ENCODE measurements at regions not wholly inside any gene's neighbourhood (a gene's known extent, or its start where the extent isn't known, plus 50 kb on each side); places are given as distances from the start of the nearest gene placed in this dataset.

DNA sequence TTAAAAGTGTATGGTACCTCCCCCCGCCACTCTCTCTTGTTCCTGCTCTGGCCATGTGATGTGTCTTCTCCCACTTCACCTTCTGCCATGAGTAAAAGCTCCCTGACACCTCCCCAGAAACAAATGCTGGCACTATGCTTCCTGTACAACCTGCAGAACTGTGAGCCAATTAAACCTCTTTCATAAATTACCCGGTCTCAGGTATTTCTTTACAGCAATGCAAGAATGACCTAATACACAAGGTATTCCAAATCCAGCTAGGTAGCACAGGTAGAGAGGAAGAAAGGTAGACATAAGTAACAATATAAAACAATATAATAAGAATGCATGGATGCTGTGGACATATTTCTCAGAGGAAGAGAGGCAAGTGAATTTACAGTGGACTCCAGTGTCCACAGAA is 394.1 kb upstream of the ARID1B start:
- Histone ChIP-seq H3K9me3 (replicated peaks in 1 of 3) (no peaks in the 10 kb centered on the region), H3K36me3 (replicated peaks in 1 of 2) (no peaks in the 10 kb centered on the region), H3K4me1 (replicated peaks in 1 of 2) (no peaks in the 10 kb centered on the region), H3K4me3 (no peak overlapping the region), H3K27me3 (no peaks in the 10 kb centered on the region), H3K27ac (no peak overlapping the region)
- DNase-seq: no peak
- TF ChIP-seq, protein P1, sequence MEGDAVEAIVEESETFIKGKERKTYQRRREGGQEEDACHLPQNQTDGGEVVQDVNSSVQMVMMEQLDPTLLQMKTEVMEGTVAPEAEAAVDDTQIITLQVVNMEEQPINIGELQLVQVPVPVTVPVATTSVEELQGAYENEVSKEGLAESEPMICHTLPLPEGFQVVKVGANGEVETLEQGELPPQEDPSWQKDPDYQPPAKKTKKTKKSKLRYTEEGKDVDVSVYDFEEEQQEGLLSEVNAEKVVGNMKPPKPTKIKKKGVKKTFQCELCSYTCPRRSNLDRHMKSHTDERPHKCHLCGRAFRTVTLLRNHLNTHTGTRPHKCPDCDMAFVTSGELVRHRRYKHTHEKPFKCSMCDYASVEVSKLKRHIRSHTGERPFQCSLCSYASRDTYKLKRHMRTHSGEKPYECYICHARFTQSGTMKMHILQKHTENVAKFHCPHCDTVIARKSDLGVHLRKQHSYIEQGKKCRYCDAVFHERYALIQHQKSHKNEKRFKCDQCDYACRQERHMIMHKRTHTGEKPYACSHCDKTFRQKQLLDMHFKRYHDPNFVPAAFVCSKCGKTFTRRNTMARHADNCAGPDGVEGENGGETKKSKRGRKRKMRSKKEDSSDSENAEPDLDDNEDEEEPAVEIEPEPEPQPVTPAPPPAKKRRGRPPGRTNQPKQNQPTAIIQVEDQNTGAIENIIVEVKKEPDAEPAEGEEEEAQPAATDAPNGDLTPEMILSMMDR (IDR thresholded peaks at IDR 0.05): no peak
- TF ChIP-seq POLR2A (IDR thresholded peaks at IDR 0.05): no peak
- intact Hi-C loops (cut with DNase I): no loop called here
- 84 to 94% (median 87%) methylated on average over 2 of the region's 2 CpGs for WGBS, 4 donors

DNA sequence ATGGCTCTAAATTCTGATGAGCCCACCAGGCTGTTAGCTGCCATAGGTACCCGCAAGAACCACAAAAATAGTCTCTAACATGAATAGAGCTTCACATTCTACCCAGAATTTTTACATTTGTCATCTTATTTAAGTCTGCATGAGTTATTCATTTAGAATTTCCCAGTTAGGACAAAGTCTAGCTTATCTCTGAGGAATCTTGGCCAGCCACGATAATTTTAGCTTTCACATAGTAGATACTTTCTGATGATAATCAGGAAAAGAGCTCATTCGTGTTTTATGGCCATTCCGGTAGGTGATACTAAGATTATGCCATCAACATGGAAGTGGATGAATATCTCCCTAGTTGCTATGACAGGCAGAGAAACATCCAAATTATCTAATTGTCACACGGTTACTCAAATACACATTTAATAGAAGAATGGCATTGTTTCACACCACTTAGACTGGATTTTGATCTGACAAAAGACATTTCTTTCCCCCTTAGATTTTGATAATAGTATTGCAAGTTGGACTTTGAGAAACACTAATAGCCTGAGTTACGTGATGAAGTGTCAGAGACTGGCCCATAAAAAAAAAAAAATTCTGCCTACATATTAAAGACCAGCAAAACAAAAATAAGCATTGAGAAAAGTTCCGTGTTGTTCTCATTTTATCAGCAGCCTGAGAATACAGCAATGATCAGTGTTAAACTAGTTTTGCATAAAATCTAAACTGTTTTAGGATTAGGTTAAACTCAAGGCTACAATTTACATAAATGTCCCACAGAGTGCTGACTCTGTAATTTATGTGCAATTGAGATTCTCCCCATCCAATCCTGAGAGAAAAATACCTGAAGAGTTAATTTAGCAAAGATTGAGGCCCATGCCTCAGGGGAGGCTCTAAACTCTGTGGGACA is 397.5 kb upstream of the ARID1B start:
- WGBS, 4 donors: 68 to 85% (median 80%) methylated on average over 7 of the region's 7 CpGs
- Histone ChIP-seq H3K4me1 (replicated peaks in 1 of 2) (no peaks in the 10 kb centered on the region), H3K4me3 (no peak overlapping the region), H3K27me3 (no peaks in the 10 kb centered on the region), H3K36me3 (replicated peaks in 1 of 2) (no peaks in the 10 kb centered on the region), H3K27ac (no peak overlapping the region), H3K9me3 (replicated peaks in 1 of 3) (no peaks in the 10 kb centered on the region)
- DNase-seq: no peak
- intact Hi-C loops (cut with DNase I): no loop called here
- TF ChIP-seq, protein P1 (IDR thresholded peaks at IDR 0.05): no peak
- TF ChIP-seq POLR2A (IDR thresholded peaks at IDR 0.05): no peak

DNA sequence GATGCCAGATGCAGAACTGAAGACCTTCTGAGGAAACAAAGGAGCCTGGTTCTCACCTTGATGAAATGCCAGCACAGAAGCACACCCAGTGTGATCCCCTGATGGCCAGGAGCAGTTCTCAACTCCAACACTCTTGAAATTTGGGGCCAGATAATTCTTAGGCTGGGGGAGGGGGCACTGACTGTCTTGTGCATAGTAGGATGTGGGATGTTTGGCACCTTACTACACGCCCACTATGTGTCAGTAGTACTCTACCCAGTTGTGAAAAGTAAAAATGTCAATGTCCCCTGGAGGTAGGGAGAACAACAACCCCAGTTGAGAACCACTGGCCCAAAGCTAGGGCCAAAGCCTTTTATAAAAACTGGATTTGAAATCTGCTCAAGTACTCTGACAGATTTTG is 398.3 kb upstream of the ARID1B start:
- intact Hi-C loops (cut with DNase I): no loop called here
- TF ChIP-seq, protein P1 (IDR thresholded peaks at IDR 0.05): no peak
- no peak for TF ChIP-seq POLR2A (IDR thresholded peaks at IDR 0.05)
- Histone ChIP-seq H3K4me3 (no peak overlapping the region), H3K27ac (no peak overlapping the region), H3K27me3 (no peaks in the 10 kb centered on the region), H3K4me1 (replicated peaks in 1 of 2) (no peaks in the 10 kb centered on the region), H3K36me3 (replicated peaks in 1 of 2) (no peaks in the 10 kb centered on the region), H3K9me3 (replicated peaks in 1 of 3) (no peaks in the 10 kb centered on the region)
- WGBS, 4 donors: 40 to 91% (median 64%) methylated on average over 1 of the region's 1 CpG
- no peak for DNase-seq

DNA sequence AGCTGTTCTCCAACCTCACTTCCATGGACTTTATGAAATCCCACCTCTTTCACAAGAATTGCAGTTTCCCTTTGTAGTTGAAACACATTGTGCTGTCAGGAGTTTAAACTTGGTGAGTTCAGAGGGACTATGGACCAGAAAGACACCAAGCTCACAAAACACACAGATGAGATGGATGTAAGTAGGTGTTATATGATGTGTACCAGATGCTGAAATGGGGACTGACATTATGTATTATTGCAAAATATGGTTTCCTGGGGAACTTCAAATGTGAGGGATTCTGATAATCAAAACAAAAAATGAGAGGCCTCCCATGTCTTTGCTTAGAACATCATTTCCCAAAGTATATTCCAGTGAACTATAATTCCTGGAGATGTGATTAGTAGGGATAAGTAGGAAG is 401.1 kb upstream of the ARID1B start:
- no peak for TF ChIP-seq POLR2A (IDR thresholded peaks at IDR 0.05)
- TF ChIP-seq, protein P1 (IDR thresholded peaks at IDR 0.05): no peak
- DNase-seq: no peak
- no peaks in the 10 kb centered on the region for H3K9me3 ChIP-seq (replicated peaks in 1 of 3)
- intact Hi-C loops (cut with DNase I): no loop called here
- no peak overlapping the region for H3K27ac ChIP-seq
- H3K36me3 ChIP-seq (replicated peaks in 1 of 2): no peaks in the 10 kb centered on the region
- H3K27me3 ChIP-seq: no peaks in the 10 kb centered on the region
- no peak overlapping the region for H3K4me3 ChIP-seq
- H3K4me1 ChIP-seq (replicated peaks in 1 of 2): no peaks in the 10 kb centered on the region
